Breast epithelium (tissue), 4 donors: ENCODE measurements at regions not wholly inside any gene's neighbourhood (a gene's known extent, or its start where the extent isn't known, plus 50 kb on each side); places are given as distances from the start of the nearest gene placed in this dataset.
A peak's percentile ranks its signal among the peaks of the same experiment; 100 is the strongest.
"Not testable (repeated sequence)": the region's sequence is repeated elsewhere in the genome, so short reads cannot be mapped to it uniquely, and the experiment has no call there.

Source experiments
- DNase-seq, 2 donors: peaks; one replicate each; pipeline ENCODE4 v3.0.0-alpha.2; 2019; ENCODE audit warnings: low spot score in 2 of 2
- H3K27ac ChIP-seq, 2 donors: fragments of 200-600 bp; sonication (generic) in 1 of 2; one replicate each; pipeline ENCODE4 v1.5.1; 2016 to 2019; ENCODE audit warnings: mild to moderate bottlenecking in 1 of 2
- H3K27me3 ChIP-seq, 2 donors: fragments of 200-600 bp; sonication (generic) in 1 of 2; one replicate each; pipeline versions ENCODE4 v1.5.1 to v1.6.0; 2017 to 2019; ENCODE audit warnings: control low read depth in 1 of 2, mild to moderate bottlenecking in 1 of 2
- H3K36me3 ChIP-seq: fragments of 200-600 bp; one replicate; pipeline ENCODE4 v1.5.1; 2019
- H3K4me1 ChIP-seq, 2 donors: fragments of 200-600 bp; sonication (generic); one replicate each; pipeline ENCODE4 v1.5.1; 2016 to 2019; ENCODE audit warnings: control low read depth in 1 of 2
- H3K4me3 ChIP-seq, 3 donors: fragments of 200-600 bp; sonication (generic); 1 replicate in 2 of 3; 2 replicates in 1 of 3; pipeline ENCODE4 v1.5.1; 2016 to 2019; ENCODE audit warnings: mild to moderate bottlenecking in 3 of 3, moderate library complexity in 2 of 3
- H3K9me3 ChIP-seq, 2 donors: fragments of 200-600 bp; sonication (generic) in 1 of 2; one replicate each; pipeline ENCODE4 v1.5.1; 2016 to 2019; ENCODE audit warnings: control low read depth in 1 of 2
- POLR2A ChIP-seq: fragments of 450-650 bp; IDR thresholded peaks from one replicate; pipeline ENCODE4 v1.6.1; 2016; ENCODE audit warnings: antibody characterized with exemption, mild to moderate bottlenecking, moderate library complexity
- POLR2AphosphoS5 ChIP-seq, 3 donors: sonication (generic); formaldehyde crosslinking; IDR thresholded peaks; one replicate each; pipeline ENCODE4 v1.6.1; 2017; ENCODE audit warnings: antibody characterized with exemption in 3 of 3
- intact Hi-C: fragments of 100-400 bp; cut with DNase I; formaldehyde crosslinking; loops from one replicate; pipeline ENCODE4 v1.15.1; 2023; ENCODE audit warnings: low total_unique reads
- TF ChIP-seq, protein P1 (sequence below), 3 donors: fragments of 450-650 bp; IDR thresholded peaks; one replicate each; pipeline ENCODE4 v1.5.1; 2016 to 2017; ENCODE audit warnings: antibody characterized with exemption in 3 of 3, mild to moderate bottlenecking in 3 of 3, moderate library complexity in 3 of 3

- DNase-seq = no peak
- Histone ChIP-seq H3K36me3 (no peaks in the 10 kb centered on the region), H3K27me3 (no peaks in the 10 kb centered on the region), H3K4me3 (no peak overlapping the region), H3K9me3 (no peaks in the 10 kb centered on the region), H3K27ac (peak overlapping the region; percentile 61 to 62), H3K4me1 (no peaks in the 10 kb centered on the region)
- intact Hi-C loops = no loop called here
- TF ChIP-seq POLR2A (no peak), POLR2AphosphoS5 (IDR thresholded peaks at IDR 0.05) (no peak)
- TF ChIP-seq, protein P1, sequence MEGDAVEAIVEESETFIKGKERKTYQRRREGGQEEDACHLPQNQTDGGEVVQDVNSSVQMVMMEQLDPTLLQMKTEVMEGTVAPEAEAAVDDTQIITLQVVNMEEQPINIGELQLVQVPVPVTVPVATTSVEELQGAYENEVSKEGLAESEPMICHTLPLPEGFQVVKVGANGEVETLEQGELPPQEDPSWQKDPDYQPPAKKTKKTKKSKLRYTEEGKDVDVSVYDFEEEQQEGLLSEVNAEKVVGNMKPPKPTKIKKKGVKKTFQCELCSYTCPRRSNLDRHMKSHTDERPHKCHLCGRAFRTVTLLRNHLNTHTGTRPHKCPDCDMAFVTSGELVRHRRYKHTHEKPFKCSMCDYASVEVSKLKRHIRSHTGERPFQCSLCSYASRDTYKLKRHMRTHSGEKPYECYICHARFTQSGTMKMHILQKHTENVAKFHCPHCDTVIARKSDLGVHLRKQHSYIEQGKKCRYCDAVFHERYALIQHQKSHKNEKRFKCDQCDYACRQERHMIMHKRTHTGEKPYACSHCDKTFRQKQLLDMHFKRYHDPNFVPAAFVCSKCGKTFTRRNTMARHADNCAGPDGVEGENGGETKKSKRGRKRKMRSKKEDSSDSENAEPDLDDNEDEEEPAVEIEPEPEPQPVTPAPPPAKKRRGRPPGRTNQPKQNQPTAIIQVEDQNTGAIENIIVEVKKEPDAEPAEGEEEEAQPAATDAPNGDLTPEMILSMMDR (IDR thresholded peaks at IDR 0.05) = no peak
Measured at GRCh38 chr15:62906627-62907026, 135.9 kb upstream of the TPM1 start.

- TF ChIP-seq POLR2AphosphoS5 (IDR thresholded peaks at IDR 0.05) (no peak), POLR2A (no peak)
- TF ChIP-seq, protein P1 (IDR thresholded peaks at IDR 0.05) = no peak
- Histone ChIP-seq H3K27ac (peak overlapping the region; percentile 61 to 62), H3K36me3 (no peaks in the 10 kb centered on the region), H3K27me3 (no peaks in the 10 kb centered on the region), H3K4me1 (no peaks in the 10 kb centered on the region), H3K4me3 (no peak overlapping the region), H3K9me3 (no peaks in the 10 kb centered on the region)
- intact Hi-C loops = no loop called here
- DNase-seq = no peak
Measured at GRCh38 chr15:62907275-62907674, 135.3 kb upstream of the TPM1 start.

DNA sequence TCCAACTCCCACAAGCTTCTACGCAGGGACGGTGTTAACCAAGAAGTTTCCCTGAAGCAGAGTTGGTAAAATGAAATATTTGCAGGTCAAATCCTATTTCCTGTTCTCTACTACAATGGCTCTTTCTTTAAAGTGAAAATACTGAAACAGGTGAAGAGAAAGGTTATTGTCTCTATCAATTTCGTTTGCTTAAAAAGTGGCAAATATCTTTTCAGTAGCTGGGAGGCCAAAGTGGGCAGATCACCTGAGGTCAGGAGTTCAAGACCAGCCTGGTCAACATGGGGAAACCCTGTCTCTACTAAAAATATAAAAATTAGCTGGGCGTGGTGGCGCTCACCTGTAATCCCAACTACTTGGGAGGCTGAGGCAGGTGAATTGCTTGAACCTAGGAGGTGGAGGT is 134.2 kb upstream of the TPM1 start:
- DNase-seq, H3K4me1 ChIP-seq, intact Hi-C loops, H3K27me3 ChIP-seq, H3K36me3 ChIP-seq, H3K9me3 ChIP-seq, H3K4me3 ChIP-seq: not testable (repeated sequence)
- peak overlapping the region; percentile 61 to 62 for H3K27ac ChIP-seq

DNA sequence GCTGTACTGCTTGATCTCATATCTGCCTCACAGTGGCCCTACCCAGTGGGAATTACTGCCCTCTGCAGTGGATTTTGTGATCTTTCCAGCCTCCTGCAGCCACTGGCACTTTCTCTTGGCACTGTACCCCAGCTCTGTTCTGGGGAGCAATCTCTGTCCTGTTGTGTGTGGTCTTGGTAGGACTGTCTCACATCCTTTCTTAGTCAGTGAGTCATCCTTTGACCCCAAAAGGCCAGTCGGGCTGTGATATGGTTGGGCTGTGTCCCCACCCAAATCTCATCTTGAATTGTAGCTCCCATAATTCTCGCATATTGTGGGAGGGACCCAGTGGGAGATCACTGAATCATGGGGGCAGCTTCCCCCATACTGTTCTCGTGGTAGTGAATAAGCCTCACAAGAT is 133.3 kb upstream of the TPM1 start:
- no peak overlapping the region for H3K4me3 ChIP-seq
- no peaks in the 10 kb centered on the region for H3K36me3 ChIP-seq
- no peak overlapping the region for H3K27ac ChIP-seq
- no peak for DNase-seq
- no peaks in the 10 kb centered on the region for H3K9me3 ChIP-seq
- intact Hi-C loops = no loop called here
- no peaks in the 10 kb centered on the region for H3K4me1 ChIP-seq
- no peak for TF ChIP-seq POLR2AphosphoS5 (IDR thresholded peaks at IDR 0.05)
- no peaks in the 10 kb centered on the region for H3K27me3 ChIP-seq

- Histone ChIP-seq H3K27me3 (no peaks in the 10 kb centered on the region), H3K9me3 (no peaks in the 10 kb centered on the region), H3K27ac (no peak overlapping the region), H3K4me1 (no peaks in the 10 kb centered on the region), H3K36me3 (no peaks in the 10 kb centered on the region), H3K4me3 (no peak overlapping the region)
- TF ChIP-seq, protein P1 (IDR thresholded peaks at IDR 0.05) = no peak
- no peak for TF ChIP-seq POLR2A
- TF ChIP-seq POLR2AphosphoS5 (IDR thresholded peaks at IDR 0.05) = no peak
- intact Hi-C loops = no loop called here
- DNase-seq = no peak
Measured at GRCh38 chr15:62912282-62912681, 130.3 kb upstream of the TPM1 start.

DNA sequence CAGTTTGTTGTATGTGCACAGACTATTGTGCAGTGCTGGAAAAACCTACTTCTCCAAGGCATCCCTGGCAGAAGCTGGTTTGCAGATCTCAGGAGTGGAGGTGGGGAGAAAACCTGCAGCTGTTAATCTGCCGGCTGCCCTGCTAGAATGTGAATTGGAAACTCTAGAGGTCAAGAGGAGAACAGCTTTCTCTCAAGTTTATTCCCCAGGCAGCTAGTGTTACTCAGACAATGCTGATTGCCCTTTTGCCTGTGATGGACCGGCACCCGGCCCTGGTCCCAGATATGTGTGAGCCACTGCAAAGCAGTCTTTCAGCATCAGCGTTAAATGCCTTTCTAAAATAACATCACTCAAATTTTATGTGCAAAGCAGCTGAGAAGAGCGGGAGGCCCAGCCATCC is 129.7 kb upstream of the TPM1 start:
- H3K4me1 ChIP-seq = no peaks in the 10 kb centered on the region
- no peaks in the 10 kb centered on the region for H3K9me3 ChIP-seq
- H3K4me3 ChIP-seq = no peak overlapping the region
- intact Hi-C loops = no loop called here
- DNase-seq = no peak
- no peak overlapping the region for H3K27ac ChIP-seq
- no peaks in the 10 kb centered on the region for H3K36me3 ChIP-seq
- TF ChIP-seq, protein P1 (IDR thresholded peaks at IDR 0.05) = no peak
- no peak for TF ChIP-seq POLR2A
- no peak for TF ChIP-seq POLR2AphosphoS5 (IDR thresholded peaks at IDR 0.05)
- H3K27me3 ChIP-seq = no peaks in the 10 kb centered on the region
